GM18499 (cell line): ENCODE measurements at regions not wholly inside any gene's neighbourhood (a gene's known extent, or its start where the extent isn't known, plus 50 kb on each side); places are given as distances from the start of the nearest gene placed in this dataset.
"Not testable (repeated sequence)": the region's sequence is repeated elsewhere in the genome, so short reads cannot be mapped to it uniquely, and the experiment has no call there.

Experiments used
- ATAC-seq: cut with Tn5 transposase; IDR thresholded peaks from one replicate; pipeline ENCODE4 v1.9.1; 2021; ENCODE audit warnings: moderate number of reproducible peaks; ENCODE audit not compliant: insufficient read depth, unreplicated experiment

DNA sequence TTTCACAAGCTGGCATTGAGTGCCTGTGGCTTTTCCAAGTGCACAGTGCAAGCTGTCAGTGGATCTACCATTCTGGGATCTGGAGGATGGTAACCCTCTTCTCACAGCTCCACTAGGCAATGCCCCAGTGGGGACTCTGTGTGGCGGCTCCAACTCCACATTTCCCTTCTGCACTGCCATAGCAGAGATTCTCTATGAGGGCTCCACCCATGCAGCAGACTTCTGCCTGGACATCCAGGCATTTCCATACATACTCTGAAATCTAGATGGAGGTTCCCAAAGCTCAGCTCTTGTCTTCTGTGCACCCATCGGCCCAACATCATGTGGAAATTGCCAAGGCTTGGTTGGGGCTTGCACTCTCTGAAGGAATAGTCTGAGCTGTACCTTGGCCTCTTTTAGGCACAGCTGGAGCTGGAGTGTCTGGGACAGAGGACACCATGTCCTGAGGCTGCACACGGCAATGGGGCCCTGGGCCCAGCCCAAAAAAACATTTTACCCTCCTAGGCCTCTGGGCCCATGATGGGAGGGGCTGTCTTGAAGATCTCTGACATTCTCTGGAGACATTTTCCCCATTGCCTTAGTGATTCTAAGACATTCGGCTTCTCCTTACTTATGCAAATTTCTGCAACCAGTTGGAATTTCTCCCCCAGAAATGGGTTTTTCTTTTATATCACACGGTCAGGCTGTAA is 313.3 kb upstream of the SFSWAP start:
- ATAC-seq, result no peak

DNA sequence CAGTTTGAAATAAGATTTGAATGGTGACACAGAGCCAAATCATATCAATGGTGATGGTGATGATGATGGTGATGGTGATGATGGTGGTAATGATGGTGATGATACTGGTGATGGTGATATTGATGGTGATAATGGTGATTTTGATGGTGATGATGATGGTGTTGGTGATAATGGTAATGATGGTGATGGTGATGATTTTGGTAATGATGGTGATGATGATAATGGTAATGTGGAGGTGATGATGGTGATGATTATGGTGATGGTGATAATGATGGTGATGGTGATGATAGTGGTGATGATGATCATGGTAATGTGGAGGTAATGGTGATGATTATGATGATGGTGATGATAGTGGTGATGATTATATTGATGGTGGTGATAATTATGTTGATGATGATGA is 311.9 kb upstream of the SFSWAP start:
- no peak for ATAC-seq

DNA sequence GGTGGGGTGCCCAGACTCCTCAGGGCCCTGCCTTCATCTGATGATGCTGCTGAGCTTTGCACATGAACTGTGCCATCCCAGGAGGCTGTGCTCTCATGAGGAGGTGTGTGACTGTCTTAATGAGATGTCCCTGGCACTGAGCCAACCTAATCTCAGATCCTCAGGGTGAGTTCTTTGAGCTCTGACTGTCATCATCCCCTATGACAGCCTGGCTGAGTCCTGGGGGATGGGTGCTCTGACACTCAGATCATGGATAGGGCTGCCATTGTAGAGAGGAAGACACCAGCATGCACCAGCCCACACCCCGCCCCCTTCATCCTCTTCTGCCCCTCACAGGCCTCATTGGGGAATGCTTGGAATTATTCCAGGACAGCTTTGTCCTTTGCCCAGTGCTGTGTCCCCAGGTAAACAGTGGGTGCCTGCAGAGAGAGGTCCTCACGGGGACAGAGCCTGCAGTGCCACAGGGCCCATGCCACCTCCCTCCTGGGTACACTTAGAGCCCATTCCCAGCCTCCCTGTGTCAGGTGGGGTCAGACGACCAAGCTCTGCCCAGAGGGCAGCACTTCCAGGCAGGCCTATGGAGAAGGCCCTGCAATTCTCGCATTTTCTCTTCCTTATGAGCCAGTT is 310.1 kb upstream of the SFSWAP start:
- not testable (repeated sequence) for ATAC-seq

DNA sequence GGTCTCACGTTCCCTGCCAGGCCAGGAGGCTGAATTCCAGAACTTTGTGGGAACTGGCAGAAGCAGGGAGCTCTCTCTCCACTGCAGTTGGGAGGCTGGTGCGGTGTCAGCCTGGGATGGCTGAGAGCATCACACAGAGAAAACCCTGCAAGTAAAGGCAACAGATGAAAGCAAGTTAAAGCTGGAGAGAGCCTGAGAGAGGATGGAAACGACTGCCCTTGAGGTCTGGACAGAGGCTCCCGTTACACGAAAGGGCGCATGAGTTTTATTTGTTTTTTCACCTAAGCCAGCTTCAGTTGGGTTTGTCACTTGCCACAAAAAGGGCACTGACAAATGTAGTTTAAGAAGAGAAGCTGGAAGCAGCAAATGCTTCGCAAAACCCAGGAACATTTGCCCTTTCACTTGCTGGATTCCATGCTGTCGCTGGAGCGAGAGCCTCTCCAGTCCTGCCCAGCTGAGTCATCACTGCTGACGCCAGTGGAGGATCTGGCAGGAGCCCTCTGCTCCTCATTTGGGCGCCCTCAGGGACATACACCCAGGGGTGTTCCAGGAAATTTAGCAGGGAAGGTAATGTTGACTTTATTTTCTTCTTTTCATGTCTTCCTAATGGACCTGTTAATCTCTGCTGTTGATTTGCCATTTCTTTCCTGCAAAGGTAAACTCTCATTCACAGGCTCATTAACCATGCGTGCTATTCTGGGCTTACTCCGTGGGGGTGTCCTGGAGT is 308.8 kb upstream of the SFSWAP start:
- not testable (repeated sequence) for ATAC-seq

DNA sequence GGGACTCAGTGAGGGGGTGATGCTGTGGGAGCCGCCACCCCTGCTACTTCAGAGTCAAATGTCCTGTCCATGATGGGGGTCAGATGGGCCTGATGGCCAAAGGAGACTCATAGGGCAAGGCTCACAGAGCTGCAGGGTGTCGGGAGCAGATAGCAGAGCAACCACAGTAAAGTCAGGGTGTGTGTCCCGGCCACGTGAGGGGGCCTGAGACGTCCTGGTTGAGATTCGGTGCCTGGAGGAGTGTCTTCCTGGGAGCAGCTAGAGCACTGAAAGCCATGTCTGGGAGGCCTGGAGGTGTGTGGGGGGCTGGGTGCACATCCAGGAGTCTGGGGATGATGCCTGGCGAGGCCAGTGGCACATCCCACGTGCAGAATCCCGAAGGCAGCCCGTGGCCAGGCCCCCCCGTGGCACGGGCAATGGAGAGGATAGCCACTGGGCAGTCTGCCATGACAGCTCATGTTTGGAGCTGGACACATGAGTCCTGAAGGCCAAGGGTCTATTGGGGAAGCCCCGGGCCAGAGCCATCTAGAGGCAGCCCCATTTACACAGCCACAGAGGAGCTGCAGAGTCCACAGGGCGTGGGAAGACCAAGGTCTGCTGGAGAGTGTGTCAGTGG is 308.0 kb upstream of the SFSWAP start:
- no peak for ATAC-seq

DNA sequence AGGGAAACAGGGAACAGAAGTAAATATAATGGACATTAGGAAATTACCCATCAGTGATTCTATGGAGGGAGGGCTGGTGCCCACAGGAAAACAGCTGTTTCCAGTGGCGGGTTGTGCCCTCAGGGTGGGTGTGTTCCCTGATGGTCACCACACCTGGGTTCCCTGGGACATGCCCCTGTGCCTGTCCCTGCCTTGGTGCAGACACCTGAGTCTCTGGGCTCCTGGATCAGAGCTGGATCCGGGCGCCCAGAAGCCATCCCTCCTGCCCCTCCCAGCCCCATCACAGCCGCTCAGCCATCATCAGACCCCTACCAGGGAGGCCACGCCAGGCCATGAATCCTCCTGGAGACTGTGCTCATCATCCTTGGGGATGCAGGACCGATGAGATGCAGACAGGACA is 307.2 kb upstream of the SFSWAP start:
- ATAC-seq, result no peak

DNA sequence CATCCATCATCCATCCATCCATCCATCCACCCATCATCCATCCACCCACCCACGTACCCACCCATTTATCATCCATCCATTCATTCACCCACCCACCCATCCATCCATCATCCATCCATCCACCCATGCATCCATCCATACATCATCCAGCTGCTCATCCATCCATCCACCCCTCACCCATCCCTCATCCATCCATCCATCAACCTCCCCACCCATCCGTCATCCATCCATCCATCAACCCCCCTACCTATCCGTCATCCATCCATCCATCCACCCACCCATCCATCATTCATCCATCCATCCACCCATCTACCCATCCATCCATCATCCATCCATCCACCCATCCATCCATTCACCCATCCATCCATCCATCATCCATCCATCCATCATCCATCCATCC is 306.2 kb upstream of the SFSWAP start:
- no peak for ATAC-seq

DNA sequence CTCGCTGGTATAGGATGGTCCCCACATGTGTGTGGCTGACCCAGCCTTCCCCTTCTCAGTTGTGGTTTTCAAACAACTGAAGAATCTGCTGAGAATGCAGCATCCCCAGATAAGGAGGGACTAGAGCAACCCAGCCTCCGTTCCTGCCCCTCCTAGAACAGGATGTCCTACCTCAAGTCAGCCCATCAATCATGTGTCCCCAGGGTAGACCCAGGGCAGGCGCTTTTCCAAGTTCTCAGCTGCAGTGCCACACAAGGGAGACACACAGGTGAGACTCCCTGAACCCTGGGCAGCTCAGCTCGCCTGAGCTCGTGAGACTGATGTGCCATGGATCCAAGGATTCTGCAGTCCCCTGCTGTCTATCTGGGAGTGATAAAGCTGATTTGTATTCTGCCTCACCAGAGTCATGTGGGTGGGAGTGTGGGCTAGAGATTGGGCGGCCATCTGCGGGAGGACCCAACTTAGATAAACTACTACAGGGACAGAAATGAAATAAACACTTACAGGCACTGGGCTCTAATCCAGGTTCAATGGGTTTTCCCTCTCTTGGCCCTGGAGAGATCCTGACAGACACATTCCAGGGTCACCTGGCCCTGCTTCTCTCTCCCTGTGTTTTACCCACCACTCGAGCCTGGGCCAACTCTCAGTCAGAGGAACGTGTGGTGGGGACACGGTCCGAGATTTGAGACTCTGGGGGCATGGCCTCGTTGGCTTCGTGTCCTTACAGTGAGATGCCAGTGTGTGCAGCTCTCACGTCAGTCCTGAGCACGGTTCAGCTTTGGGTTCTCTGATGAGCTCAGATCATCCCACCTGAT is 303.5 kb upstream of the SFSWAP start:
- ATAC-seq, result no peak

DNA sequence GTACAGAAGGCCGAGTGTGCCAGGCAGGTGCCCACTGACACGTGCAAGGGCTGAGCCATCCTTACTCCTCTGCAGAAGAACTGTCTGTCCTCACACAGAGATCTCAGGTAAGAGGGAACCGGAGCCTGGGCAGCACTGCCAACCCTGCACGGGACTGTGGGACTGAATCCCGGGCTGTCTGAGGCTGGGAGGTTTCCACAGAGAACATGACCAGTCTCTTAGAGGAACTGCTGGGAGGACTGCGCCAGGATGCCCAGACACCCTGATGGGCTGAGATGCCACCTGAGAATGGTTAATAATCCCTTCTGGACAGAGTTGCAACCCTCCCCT is 302.9 kb upstream of the SFSWAP start:
- ATAC-seq, result no peak

DNA sequence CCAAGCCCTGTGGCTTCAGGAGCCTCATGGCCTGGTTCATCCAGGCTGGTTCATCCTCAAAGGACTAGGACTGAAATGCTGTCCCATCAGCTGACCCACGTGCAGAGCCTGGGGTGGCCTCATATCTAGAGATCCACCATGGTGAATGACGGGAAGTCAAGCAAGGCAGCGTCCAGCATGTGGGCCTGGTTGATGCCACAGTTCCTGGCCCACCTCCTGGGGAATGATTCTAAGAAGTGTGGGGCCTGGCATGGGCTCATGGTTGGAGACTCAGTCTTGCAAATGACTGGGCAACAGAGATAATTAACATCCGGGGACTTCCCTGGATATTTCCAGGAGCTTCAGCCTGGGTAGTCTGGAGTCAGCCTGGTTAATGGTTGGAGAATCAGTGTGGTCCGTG is 302.4 kb upstream of the SFSWAP start:
- no peak for ATAC-seq

DNA sequence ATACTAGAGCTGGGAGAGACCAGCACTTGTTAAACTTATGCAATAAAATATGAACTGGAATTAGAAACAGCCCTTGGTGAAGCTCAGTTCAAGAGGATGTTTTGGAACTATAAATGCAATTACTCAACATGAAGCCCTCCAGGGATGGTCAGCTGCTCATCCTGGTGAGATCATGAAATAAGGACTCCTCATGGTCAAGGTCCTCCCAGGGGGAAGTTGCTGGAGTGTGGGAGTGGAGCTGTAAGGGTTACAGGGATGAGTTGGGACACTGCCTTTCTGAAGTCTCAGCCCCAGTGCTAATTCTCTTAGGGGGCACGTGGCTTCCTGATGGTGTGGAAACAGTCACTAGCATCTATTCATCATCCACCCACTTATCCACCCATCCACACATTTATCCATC is 301.7 kb upstream of the SFSWAP start:
- ATAC-seq, result no peak

DNA sequence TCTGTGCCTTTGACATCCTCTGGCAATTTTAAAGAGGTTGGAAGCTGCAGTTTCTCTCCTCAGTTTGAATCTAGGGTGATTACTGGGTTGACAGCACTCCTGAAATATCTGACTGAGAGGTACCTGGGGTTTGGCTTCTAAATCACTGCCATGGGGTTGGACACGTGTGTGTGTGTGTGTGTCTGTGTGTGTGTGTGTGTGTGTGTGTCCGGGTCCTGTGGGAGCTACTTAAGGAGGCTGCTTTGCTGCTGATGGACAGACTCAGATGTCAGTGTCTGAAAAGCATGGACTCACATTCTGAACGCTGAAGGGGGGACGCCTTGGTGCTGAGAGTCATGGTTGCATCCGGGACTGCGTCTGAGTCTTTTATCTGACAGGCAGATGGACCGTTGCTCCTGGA is 299.1 kb upstream of the SFSWAP start:
- ATAC-seq, result not testable (repeated sequence)

DNA sequence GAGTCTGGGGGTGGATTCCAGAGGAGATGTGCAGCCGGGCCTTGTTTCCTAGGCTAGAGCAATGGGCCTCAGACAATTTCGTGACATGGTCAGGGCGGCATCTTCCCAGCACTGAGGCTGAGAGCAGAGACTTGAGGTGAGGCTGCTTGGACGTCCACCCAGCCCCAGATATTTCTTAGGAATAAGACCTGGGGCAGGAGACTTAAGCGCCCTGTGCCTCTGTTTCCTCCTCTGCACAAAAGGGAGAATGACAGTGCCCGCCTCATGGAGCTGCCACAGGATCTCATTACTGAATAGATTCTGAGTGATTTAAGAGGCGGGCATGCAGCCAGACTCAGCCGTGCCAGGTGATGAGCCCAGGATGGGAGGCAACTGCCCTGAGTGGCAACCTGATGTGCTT is 297.9 kb upstream of the SFSWAP start:
- no peak for ATAC-seq

DNA sequence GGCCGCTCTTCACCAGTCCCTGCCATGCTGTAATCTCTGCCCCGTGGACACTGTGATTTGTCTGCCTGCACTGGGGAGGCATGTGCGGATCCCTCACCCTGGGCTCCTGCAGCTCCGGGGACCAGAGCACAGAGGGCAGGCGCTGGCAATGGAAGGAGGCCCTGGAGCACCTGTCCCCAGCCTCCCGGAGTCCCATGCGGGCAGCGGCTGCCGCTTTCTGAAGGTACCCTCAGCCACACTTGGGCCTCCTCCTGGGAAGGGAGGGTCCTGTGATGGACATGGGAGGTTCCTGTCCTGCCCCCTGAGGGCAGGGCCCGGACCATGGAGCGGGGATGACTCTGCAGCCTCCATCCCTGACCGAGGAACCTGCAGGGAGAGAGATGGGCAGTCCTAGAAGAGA is 297.4 kb upstream of the SFSWAP start:
- no peak for ATAC-seq

DNA sequence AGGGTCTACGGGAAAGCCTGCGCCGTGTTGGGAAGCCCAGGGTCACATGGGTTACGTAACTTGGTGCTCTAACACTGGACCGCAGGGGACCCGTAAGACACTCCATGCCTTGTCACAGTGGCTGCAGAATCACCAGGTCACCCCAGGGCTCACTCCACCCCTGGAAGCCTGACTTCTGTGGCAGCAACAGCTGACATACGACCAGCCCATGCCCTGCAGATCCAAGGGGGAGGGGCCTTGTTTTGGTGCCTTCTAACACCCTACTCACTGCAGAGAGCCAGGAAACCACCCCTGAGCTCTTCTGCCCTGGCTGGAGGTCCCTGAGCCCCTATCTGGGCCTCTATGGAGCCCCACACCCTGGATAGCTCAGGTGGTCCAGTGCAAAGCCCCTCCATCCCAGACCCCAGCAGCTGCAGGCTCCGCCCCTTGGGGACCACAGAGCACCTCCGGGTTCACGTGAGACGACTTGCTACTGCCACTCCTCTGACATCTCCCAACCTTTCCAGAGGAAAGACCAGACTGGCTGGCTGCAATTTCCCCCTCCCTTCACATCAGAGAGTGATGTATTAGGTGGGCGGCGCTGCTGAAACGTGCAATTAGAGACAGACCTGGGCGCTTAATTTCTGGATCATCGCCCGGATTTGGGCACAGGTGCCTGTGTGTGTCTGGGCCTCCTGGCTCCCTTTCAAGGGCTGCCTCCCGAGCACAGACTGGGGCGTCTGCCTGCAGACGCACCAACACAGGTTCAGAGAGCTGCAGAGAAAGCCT is 296.6 kb upstream of the SFSWAP start:
- ATAC-seq, result not testable (repeated sequence)

DNA sequence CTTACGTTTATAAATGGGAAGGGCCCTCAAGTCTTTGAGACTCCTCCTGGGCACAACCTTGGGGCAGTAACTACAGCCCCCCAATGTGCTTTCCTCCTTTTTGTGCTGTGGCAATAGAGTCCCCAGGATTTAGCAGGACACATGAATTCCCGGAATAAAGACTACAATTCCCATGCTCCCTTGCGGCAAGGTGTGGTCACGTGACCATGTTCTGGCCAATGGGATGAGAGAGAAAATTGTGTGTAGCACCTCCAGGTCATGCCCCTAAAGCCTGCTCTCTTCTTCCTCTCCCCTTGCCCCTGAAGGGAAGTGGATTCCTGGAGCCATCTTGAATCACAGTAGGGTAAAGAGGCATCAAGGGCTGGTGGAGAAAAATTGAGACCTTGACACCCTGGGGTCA is 295.1 kb upstream of the SFSWAP start:
- ATAC-seq, result no peak

DNA sequence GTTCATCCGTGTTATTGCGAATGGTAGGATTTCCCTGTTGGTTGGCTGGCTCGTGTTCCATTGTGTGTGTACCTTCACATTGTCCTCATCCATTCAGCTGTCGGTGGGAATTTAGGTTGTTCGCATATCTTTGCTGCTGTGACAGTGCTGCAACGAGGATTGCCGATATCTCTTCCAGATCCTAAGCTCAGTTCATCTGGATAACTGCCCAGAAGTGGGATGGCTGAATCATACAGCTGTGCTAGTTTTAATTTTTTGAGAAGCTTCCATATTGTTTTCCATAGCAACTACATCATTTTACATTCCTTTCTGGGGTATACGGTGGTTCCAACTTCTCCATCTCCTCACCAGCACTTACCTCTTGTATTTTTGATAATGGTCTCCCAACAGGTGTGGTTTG is 292.8 kb upstream of the SFSWAP start:
- ATAC-seq, result no peak

DNA sequence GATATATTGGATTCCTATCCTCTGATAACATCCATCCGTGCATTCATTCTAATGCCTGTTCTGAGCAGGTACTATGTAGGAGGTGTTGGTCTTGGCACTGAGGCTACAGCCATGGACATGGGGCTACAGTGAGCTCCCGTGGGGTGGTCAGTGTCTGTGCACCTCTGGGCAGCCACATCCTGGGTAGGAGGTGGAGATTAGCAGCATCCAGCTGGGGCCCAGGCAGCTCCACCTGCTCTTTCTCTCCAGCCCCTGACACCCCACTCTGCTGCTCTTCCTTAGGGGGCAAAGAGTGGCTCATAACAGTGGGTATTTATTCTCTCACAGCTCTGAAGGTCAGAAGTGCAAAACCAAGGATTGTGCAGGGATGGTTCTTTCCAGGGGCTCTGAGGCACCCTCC is 292.0 kb upstream of the SFSWAP start:
- no peak for ATAC-seq

DNA sequence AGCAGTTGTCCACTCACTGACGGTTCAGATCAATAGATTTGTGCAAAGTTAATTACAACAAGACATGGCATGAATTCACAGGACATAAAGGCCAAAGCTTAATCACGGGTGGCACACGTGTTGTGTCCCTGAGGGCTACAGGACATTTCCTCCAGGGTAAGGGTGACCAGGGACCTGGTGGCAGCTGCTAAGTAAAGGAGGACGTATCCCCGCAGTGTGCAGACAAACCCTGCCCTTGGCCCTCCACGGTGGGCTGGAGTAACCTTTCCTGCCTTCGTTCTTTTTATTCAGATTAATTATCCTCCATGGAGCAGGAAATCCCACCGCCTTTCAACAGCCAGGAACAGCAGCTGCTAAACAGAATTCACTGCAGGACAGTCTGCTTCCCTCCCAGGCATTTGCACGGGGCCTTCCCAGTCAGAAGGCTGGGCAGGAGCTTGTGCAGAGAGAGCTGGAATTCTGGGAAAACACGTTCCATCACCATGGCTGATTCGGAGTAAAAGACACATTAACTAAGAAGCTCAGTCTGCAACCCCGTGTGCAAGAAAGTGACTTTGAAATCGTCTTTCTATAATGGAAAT is 289.9 kb upstream of the SFSWAP start:
- no peak for ATAC-seq
